ENCODE measurements at regions not wholly inside any gene's neighbourhood (a gene's known extent, or its start where the extent isn't known, plus 50 kb on each side); places are given as distances from the start of the nearest gene placed in this dataset.

GRCh38 chr14:105737504-105738246 is 211.3 kb downstream of the TMEM121 start:
- no peak for ATAC-seq
- TF ChIP-seq RARB (CRISPR knock-in tag; IDR thresholded peaks at IDR 0.05) (no peak), ZFP30 (CRISPR knock-in tag; IDR thresholded peaks at IDR 0.05) (no peak), TCF4 (CRISPR knock-in tag; IDR thresholded peaks at IDR 0.05; ENCODE audit: borderline replicate concordance) (no peak), CREB5 (CRISPR knock-in tag; IDR thresholded peaks at IDR 0.05; ENCODE audit: low read depth) (no peak), ZFP3 (CRISPR knock-in tag; IDR thresholded peaks at IDR 0.05) (no peak), PATZ1 (CRISPR knock-in tag; IDR thresholded peaks at IDR 0.05; ENCODE audit: borderline replicate concordance) (no peak), GLIS3 (CRISPR knock-in tag; IDR thresholded peaks at IDR 0.05) (no peak), ZNF70 (CRISPR knock-in tag; IDR thresholded peaks at IDR 0.05) (no peak), POU6F1 (CRISPR knock-in tag; IDR thresholded peaks at IDR 0.05; ENCODE audit: borderline replicate concordance, low read depth) (no peak), ESRRG (CRISPR knock-in tag; IDR thresholded peaks at IDR 0.05) (no peak), CSRNP3 (CRISPR knock-in tag; IDR thresholded peaks at IDR 0.05) (no peak), ISL1 (CRISPR knock-in tag; IDR thresholded peaks at IDR 0.05) (no peak), ZC3H10 (CRISPR knock-in tag; IDR thresholded peaks at IDR 0.05) (no peak), PPARA (CRISPR knock-in tag; IDR thresholded peaks at IDR 0.05; ENCODE audit: borderline replicate concordance) (no peak), TSHZ2 (CRISPR knock-in tag; IDR thresholded peaks at IDR 0.05) (no peak), ZNF8 (CRISPR knock-in tag; IDR thresholded peaks at IDR 0.05) (no peak), BACH2 (CRISPR knock-in tag; IDR thresholded peaks at IDR 0.05; ENCODE audit: borderline replicate concordance) (no peak)

- no peak for TF ChIP-seq SNAI2 (CRISPR knock-in tag; IDR thresholded peaks at IDR 0.05)
- no peak for TF ChIP-seq PPARA (CRISPR knock-in tag; IDR thresholded peaks at IDR 0.05; ENCODE audit: borderline replicate concordance)
- no peak for TF ChIP-seq PATZ1 (CRISPR knock-in tag; IDR thresholded peaks at IDR 0.05; ENCODE audit: borderline replicate concordance)
- no peak for TF ChIP-seq ZFP30 (CRISPR knock-in tag; IDR thresholded peaks at IDR 0.05)
- no peak for TF ChIP-seq CSRNP3 (CRISPR knock-in tag; IDR thresholded peaks at IDR 0.05)
- TF ChIP-seq TSHZ2 (CRISPR knock-in tag; IDR thresholded peaks at IDR 0.05), result no peak
- no peak for TF ChIP-seq CREB5 (CRISPR knock-in tag; IDR thresholded peaks at IDR 0.05; ENCODE audit: low read depth)
- no peak for TF ChIP-seq BACH2 (CRISPR knock-in tag; IDR thresholded peaks at IDR 0.05; ENCODE audit: borderline replicate concordance)
- no peak for TF ChIP-seq ISL1 (CRISPR knock-in tag; IDR thresholded peaks at IDR 0.05)
- TF ChIP-seq CSDC2 (CRISPR knock-in tag; IDR thresholded peaks at IDR 0.05), result no peak
- no peak for TF ChIP-seq OSR1 (CRISPR knock-in tag; IDR thresholded peaks at IDR 0.05)
- TF ChIP-seq TCF4 (CRISPR knock-in tag; IDR thresholded peaks at IDR 0.05; ENCODE audit: borderline replicate concordance), result no peak
- TF ChIP-seq ZC3H10 (CRISPR knock-in tag; IDR thresholded peaks at IDR 0.05), result no peak
- TF ChIP-seq TOX (CRISPR knock-in tag; IDR thresholded peaks at IDR 0.05; ENCODE audit: borderline replicate concordance), result no peak
- no peak for ATAC-seq
These were observed 212.3 kb downstream of the TMEM121 start for GRCh38 chr14:105738638-105739037.
